ENCODE measurements at regions not wholly inside any gene's neighbourhood (a gene's known extent, or its start where the extent isn't known, plus 50 kb on each side); places are given as distances from the start of the nearest gene placed in this dataset.

- no peak for TF ChIP-seq POLR2A (IDR thresholded peaks at IDR 0.05)
- no peak for TF ChIP-seq CTCF (IDR thresholded peaks at IDR 0.05)
These were observed 214.0 kb upstream of the PRSS58 start for GRCh38 chr7:142471820-142472219.

Measured in testis (tissue), 2 donors.